Mesodermal cell (in vitro differentiated cells): ENCODE measurements at regions not wholly inside any gene's neighbourhood (a gene's known extent, or its start where the extent isn't known, plus 50 kb on each side); places are given as distances from the start of the nearest gene placed in this dataset.
"Not testable (repeated sequence)": the region's sequence is repeated elsewhere in the genome, so short reads cannot be mapped to it uniquely, and the experiment has no call there.

ENCODE experiments used
- H3K27ac ChIP-seq: 2 replicates; pipeline ENCODE4 v1.7.0; 2013; ENCODE audit warnings: mild to moderate bottlenecking, low read depth, low read length, moderate library complexity; ENCODE audit not compliant: severe bottlenecking
- H3K36me3 ChIP-seq: 2 replicates; pipeline ENCODE4 v1.7.1; 2013; ENCODE audit warnings: mild to moderate bottlenecking, low read length, moderate library complexity; ENCODE audit not compliant: control insufficient read depth, insufficient read depth
- H3K4me1 ChIP-seq: one replicate; pipeline ENCODE4 v1.7.1; 2013; ENCODE audit warnings: mild to moderate bottlenecking, low read length; ENCODE audit not compliant: insufficient read depth, control insufficient read depth, poor library complexity, severe bottlenecking
- H3K4me3 ChIP-seq: 2 replicates; pipeline ENCODE4 v1.7.0; 2013; ENCODE audit warnings: low read length, control low read depth, mild to moderate bottlenecking; ENCODE audit not compliant: insufficient read depth, poor library complexity, severe bottlenecking; ENCODE audit errors: extremely low read depth
- H3K9me3 ChIP-seq: 2 replicates; pipeline ENCODE4 v1.7.1; 2013; ENCODE audit warnings: mild to moderate bottlenecking, low read length, moderate library complexity; ENCODE audit not compliant: control insufficient read depth
- WGBS, 2 experiments: methylation state at CpG; one replicate each; pipeline ENCODE4 v1.1.5; 2013; ENCODE audit warnings: missing lambda C conversion rate in 2 of 2; ENCODE audit not compliant: insufficient coverage in 2 of 2; 5-methylcytosine and 5-hydroxymethylcytosine counted together

GRCh38 chr13:81381560-81381959, 1040.6 kb upstream of the SPRY2 start:
- H3K4me1 ChIP-seq = no peaks in the 10 kb centered on the region
- WGBS, 2 experiments = no CpG with 5 or more reads among the region's 1 CpG
- H3K27ac ChIP-seq = no peak overlapping the region
- no peaks in the 10 kb centered on the region for H3K9me3 ChIP-seq
- no peak overlapping the region for H3K4me3 ChIP-seq
- no peaks in the 10 kb centered on the region for H3K36me3 ChIP-seq

GRCh38 chr13:81379183-81379582, 1038.3 kb upstream of the SPRY2 start:
- Histone ChIP-seq H3K9me3 (no peaks in the 10 kb centered on the region), H3K4me1 (no peaks in the 10 kb centered on the region), H3K4me3 (no peak overlapping the region), H3K27ac (no peak overlapping the region), H3K36me3 (no peaks in the 10 kb centered on the region)

DNA sequence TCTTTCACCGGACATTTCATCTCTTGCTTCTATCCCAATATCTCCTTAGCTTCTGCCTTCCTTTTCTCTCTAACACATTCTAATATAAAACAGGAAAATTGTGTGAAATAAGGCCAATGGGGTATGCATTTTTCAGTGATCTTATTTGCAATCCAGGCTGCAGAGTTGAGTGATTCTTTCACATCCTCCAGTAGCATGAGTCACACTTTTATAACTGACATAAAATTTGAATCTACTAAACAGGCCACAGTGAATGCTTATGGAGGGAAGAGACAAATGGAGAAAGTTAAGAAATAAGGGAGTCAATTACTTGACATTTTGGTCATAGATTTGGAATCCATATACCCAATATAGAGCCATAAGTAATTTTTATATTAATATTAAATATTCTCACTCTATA, 1037.0 kb upstream of the SPRY2 start:
- WGBS, 2 experiments = 67% methylated on average over 1 of the region's 1 CpG; no CpG with 5 or more reads in 1 of the 2 experiments
- Histone ChIP-seq H3K9me3 (no peaks in the 10 kb centered on the region), H3K36me3 (no peaks in the 10 kb centered on the region), H3K27ac (no peak overlapping the region), H3K4me1 (no peaks in the 10 kb centered on the region), H3K4me3 (no peak overlapping the region)

GRCh38 chr13:81375709-81376108, 1034.8 kb upstream of the SPRY2 start:
- WGBS, 2 experiments = 86 to 100% methylated on average over 1 of the region's 1 CpG
- Histone ChIP-seq H3K4me1 (no peaks in the 10 kb centered on the region), H3K4me3 (no peak overlapping the region), H3K36me3 (no peaks in the 10 kb centered on the region), H3K27ac (no peak overlapping the region), H3K9me3 (no peaks in the 10 kb centered on the region)

GRCh38 chr13:81362711-81363110, 1021.8 kb upstream of the SPRY2 start:
- H3K27ac ChIP-seq, H3K4me3 ChIP-seq, H3K4me1 ChIP-seq, H3K36me3 ChIP-seq, H3K9me3 ChIP-seq: not testable (repeated sequence)
- WGBS, 2 experiments = 85% methylated on average over 2 of the region's 2 CpGs; no CpG with 5 or more reads in 1 of the 2 experiments

- no CpG with 5 or more reads among the region's 1 CpG for WGBS, 2 experiments
- no peak overlapping the region for H3K27ac ChIP-seq
- no peaks in the 10 kb centered on the region for H3K36me3 ChIP-seq
- H3K9me3 ChIP-seq = no peaks in the 10 kb centered on the region
- no peak overlapping the region for H3K4me3 ChIP-seq
- H3K4me1 ChIP-seq = no peaks in the 10 kb centered on the region
Observed at GRCh38 chr13:81350056-81350455, 1009.1 kb upstream of the SPRY2 start.

GRCh38 chr13:81340118-81341069, 999.5 kb upstream of the SPRY2 start:
- not testable (repeated sequence) for H3K36me3 ChIP-seq, H3K27ac ChIP-seq, H3K9me3 ChIP-seq, H3K4me3 ChIP-seq, H3K4me1 ChIP-seq
- WGBS, 2 experiments = 93 to 97% methylated on average over 23 to 31 of the region's 36 CpGs

DNA sequence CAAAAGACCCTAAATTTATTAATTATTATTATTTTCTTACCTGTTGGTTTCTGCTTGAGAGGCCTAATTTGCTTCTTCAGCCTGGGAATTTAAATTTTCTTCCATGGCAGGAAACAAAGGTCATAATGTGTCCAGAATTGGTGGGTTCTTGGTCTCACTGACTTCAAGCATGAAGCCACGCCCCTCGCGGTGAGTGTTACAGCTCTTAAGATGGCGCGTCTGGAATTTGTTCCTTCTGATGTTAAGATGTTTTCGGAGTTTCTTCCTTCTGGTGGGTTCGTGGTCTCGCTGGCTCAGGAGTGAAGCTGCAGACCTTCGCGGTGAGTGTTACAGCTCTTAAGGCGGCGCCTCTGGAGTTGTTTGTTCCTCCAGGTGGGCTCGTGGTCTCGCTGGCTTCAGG, 998.7 kb upstream of the SPRY2 start:
- not testable (repeated sequence) for H3K27ac ChIP-seq, H3K4me3 ChIP-seq, H3K36me3 ChIP-seq, H3K4me1 ChIP-seq, H3K9me3 ChIP-seq
- 88 to 91% methylated on average over 8 to 13 of the region's 14 CpGs for WGBS, 2 experiments

DNA sequence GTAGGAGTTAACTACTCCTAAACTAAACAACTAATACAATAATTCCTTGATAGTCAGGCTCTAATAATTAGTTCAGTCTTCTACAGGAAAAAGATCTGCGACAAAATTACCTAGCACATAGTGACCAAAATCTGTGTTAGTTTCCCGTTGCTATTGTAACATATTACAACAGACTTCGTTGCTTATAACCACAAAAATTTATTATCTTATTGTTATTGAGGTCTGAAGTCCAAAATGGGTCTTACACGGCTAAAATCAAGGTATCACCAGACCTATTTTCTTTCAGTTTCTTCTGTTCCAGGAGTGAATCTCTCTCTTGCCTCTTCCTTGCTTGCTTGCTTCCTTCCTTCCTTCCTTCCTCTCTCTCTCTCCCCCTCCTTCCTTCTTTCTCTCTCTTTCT, 993.6 kb upstream of the SPRY2 start:
- H3K36me3 ChIP-seq = no peaks in the 10 kb centered on the region
- no peak overlapping the region for H3K27ac ChIP-seq
- H3K4me1 ChIP-seq = no peaks in the 10 kb centered on the region
- H3K4me3 ChIP-seq = no peak overlapping the region
- 62 to 94% methylated on average over 1 to 2 of the region's 4 CpGs for WGBS, 2 experiments
- peaks cover 9% of the 10 kb centered on the region for H3K9me3 ChIP-seq

- 100% methylated on average over 1 of the region's 1 CpG; no CpG with 5 or more reads in 1 of the 2 experiments for WGBS, 2 experiments
- Histone ChIP-seq H3K4me1 (no peaks in the 10 kb centered on the region), H3K27ac (no peak overlapping the region), H3K36me3 (no peaks in the 10 kb centered on the region), H3K9me3 (peaks cover 9% of the 10 kb centered on the region), H3K4me3 (no peak overlapping the region)
Observed at GRCh38 chr13:81326913-81327312, 986.0 kb upstream of the SPRY2 start.

DNA sequence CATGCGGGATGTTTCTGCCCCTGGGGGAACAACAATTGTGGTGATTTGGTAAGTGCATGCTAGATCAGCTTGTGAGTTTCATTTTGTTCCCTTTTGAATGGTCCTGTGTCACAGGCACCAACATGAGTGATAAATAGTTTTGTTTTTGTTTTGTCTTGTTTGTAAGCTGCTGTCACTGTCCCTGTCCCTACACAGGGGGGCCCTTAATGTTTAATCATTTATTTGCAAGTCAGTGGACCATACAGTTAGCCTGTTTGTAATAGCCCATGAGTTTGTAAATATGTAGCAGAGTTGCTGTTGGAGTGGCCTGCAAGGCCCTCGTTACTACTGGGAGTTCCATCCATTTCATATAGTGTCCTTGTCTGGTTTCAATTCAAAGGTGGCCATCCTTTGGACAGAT, 979.6 kb upstream of the SPRY2 start:
- Histone ChIP-seq H3K4me1 (no peaks in the 10 kb centered on the region), H3K36me3 (no peaks in the 10 kb centered on the region), H3K27ac (no peak overlapping the region), H3K9me3 (no peaks in the 10 kb centered on the region), H3K4me3 (no peak overlapping the region)
- WGBS, 2 experiments = 90 to 92% methylated on average over 2 of the region's 2 CpGs
